Mesendoderm (in vitro differentiated cells): ENCODE measurements at regions not wholly inside any gene's neighbourhood (a gene's known extent, or its start where the extent isn't known, plus 50 kb on each side); places are given as distances from the start of the nearest gene placed in this dataset.

Source experiments
- DNase-seq: peaks from one replicate; pipeline ENCODE4 v3.0.0; 2013
- H2AK5ac ChIP-seq: 2 replicates; pipeline ENCODE4 v1.6.1; 2013; ENCODE audit warnings: low read length, inconsistent platforms
- H2BK120ac ChIP-seq: 2 replicates; pipeline ENCODE4 v1.6.1; 2013; ENCODE audit warnings: low read depth, mild to moderate bottlenecking, low read length, moderate library complexity, mixed read lengths
- H2BK15ac ChIP-seq: replicated peaks from 2 replicates; pipeline ENCODE4 v1.6.1; 2013; ENCODE audit warnings: low read depth, mild to moderate bottlenecking, moderate library complexity
- H2BK5ac ChIP-seq: 2 replicates; pipeline ENCODE4 v1.6.1; 2013; ENCODE audit warnings: low read length, inconsistent platforms
- H3K18ac ChIP-seq: 2 replicates; pipeline ENCODE4 v1.6.1; 2013; ENCODE audit warnings: mild to moderate bottlenecking, low read length, mixed read lengths
- H3K23ac ChIP-seq: one replicate; pipeline ENCODE4 v1.6.1; 2013; ENCODE audit warnings: low read length
- H3K27ac ChIP-seq: 2 replicates; pipeline ENCODE4 v1.5.1; 2013; ENCODE audit warnings: low read depth, mild to moderate bottlenecking, inconsistent platforms, low read length, moderate library complexity
- H3K27me3 ChIP-seq: 2 replicates; pipeline ENCODE4 v1.6.1; 2013; ENCODE audit warnings: low read length, control low read depth, mild to moderate bottlenecking, inconsistent platforms; ENCODE audit not compliant: insufficient read depth, poor library complexity
- H3K36me3 ChIP-seq: 2 replicates; pipeline ENCODE4 v1.6.1; 2013; ENCODE audit warnings: low read length, inconsistent platforms; ENCODE audit not compliant: control insufficient read depth, insufficient read depth
- H3K4ac ChIP-seq: one replicate; pipeline ENCODE4 v1.6.1; 2013; ENCODE audit warnings: low read depth, mild to moderate bottlenecking, low read length, moderate library complexity
- H3K4me1 ChIP-seq: 2 replicates; pipeline ENCODE4 v1.6.1; 2013; ENCODE audit warnings: low read depth, low read length, inconsistent platforms; ENCODE audit not compliant: control insufficient read depth
- H3K4me2 ChIP-seq: 2 replicates; pipeline ENCODE4 v1.6.1; 2013; ENCODE audit warnings: low read length
- H3K4me3 ChIP-seq: 2 replicates; pipeline ENCODE4 v1.5.1; 2013; ENCODE audit warnings: mild to moderate bottlenecking, low read length
- H3K56ac ChIP-seq: one replicate; pipeline ENCODE4 v1.6.1; 2013; ENCODE audit warnings: low read length
- H3K79me1 ChIP-seq: 2 replicates; pipeline ENCODE4 v1.6.1; 2013; ENCODE audit warnings: low read length, inconsistent platforms
- H3K79me2 ChIP-seq: 2 replicates; pipeline ENCODE4 v1.6.1; 2013; ENCODE audit warnings: mild to moderate bottlenecking, low read length; ENCODE audit not compliant: control insufficient read depth, insufficient read depth
- H3K9ac ChIP-seq: 2 replicates; pipeline ENCODE4 v1.6.1; 2013; ENCODE audit warnings: low read length, inconsistent platforms
- H4K5ac ChIP-seq: one replicate; pipeline ENCODE4 v1.6.1; 2013; ENCODE audit warnings: low read length
- H4K8ac ChIP-seq: one replicate; pipeline ENCODE4 v1.6.1; 2013; ENCODE audit warnings: low read depth, mild to moderate bottlenecking, control low read depth, low read length, moderate library complexity
- WGBS: extraction: QIAGEN DNeasy Blood & Tissue Kit; methylation state at CpG from one replicate; pipeline ENCODE4 v1.1.7; 2013; ENCODE audit warnings: low lambda C conversion rate, missing lambda C conversion rate; ENCODE audit not compliant: insufficient coverage; ENCODE audit errors: extremely low coverage; 5-methylcytosine and 5-hydroxymethylcytosine counted together

GRCh38 chr6:30795549-30796293, 51.4 kb upstream of the IER3 start:
- Histone ChIP-seq H4K5ac (no peak overlapping the region), H2BK120ac (no peak overlapping the region), H2BK5ac (no peak overlapping the region), H3K79me1 (no peaks in the 10 kb centered on the region), H3K27ac (no peak overlapping the region), H4K8ac (no peak overlapping the region), H3K56ac (no peak overlapping the region), H3K18ac (no peak overlapping the region), H3K4me1 (no peaks in the 10 kb centered on the region), H2BK15ac (no peak overlapping the region), H3K9ac (no peak overlapping the region), H3K36me3 (no peaks in the 10 kb centered on the region), H2AK5ac (no peak overlapping the region), H3K23ac (no peak overlapping the region), H3K4me2 (no peak overlapping the region), H3K27me3 (no peaks in the 10 kb centered on the region), H3K4me3 (no peak overlapping the region), H3K4ac (no peak overlapping the region), H3K79me2 (no peaks in the 10 kb centered on the region)
- WGBS = no CpG with 5 or more reads among the region's 3 CpGs
- DNase-seq = no peak
